HUES64 (cell line): ENCODE measurements at regions not wholly inside any gene's neighbourhood (a gene's known extent, or its start where the extent isn't known, plus 50 kb on each side); places are given as distances from the start of the nearest gene placed in this dataset.
"Not testable (repeated sequence)": the region's sequence is repeated elsewhere in the genome, so short reads cannot be mapped to it uniquely, and the experiment has no call there.

Experiments used
- H3K27ac ChIP-seq: 2 replicates; pipeline ENCODE4 v1.7.0; 2013; ENCODE audit warnings: low read depth, low read length, inconsistent platforms
- H3K27me3 ChIP-seq: 2 replicates; pipeline ENCODE4 v1.6.1; 2013; ENCODE audit warnings: mild to moderate bottlenecking, low read length; ENCODE audit not compliant: insufficient read depth
- H3K36me3 ChIP-seq: 2 replicates; pipeline ENCODE4 v1.6.1; 2013; ENCODE audit warnings: mild to moderate bottlenecking, low read length; ENCODE audit not compliant: insufficient read depth
- H3K4me1 ChIP-seq: 2 replicates; pipeline ENCODE4 v1.6.1; 2013; ENCODE audit warnings: mild to moderate bottlenecking, low read length, moderate library complexity; ENCODE audit not compliant: insufficient read depth
- H3K4me3 ChIP-seq: 2 replicates; pipeline ENCODE4 v1.5.1; 2013; ENCODE audit warnings: mild to moderate bottlenecking, low read length, moderate library complexity
- H3K9ac ChIP-seq: 2 replicates; pipeline ENCODE4 v1.6.1; 2013; ENCODE audit warnings: mild to moderate bottlenecking, low read depth, low read length
- H3K9me3 ChIP-seq: 2 replicates; pipeline ENCODE4 v1.6.1; 2013; ENCODE audit warnings: low read depth, low read length; ENCODE audit not compliant: insufficient read depth
- WGBS: fragments of 150-250, 120-280 bp; methylation state at CpG from one replicate; pipeline ENCODE4 v1.1.7; 2013; ENCODE audit warnings: missing lambda C conversion rate; 5-methylcytosine and 5-hydroxymethylcytosine counted together

- H3K9ac ChIP-seq, H3K9me3 ChIP-seq, H3K36me3 ChIP-seq, H3K27ac ChIP-seq, H3K27me3 ChIP-seq, H3K4me1 ChIP-seq, H3K4me3 ChIP-seq: not testable (repeated sequence)
- WGBS, result 94% methylated on average over 9 of the region's 14 CpGs
Measured at GRCh38 chr15:22587391-22587790, 128.7 kb downstream of the GOLGA6L22 start.

GRCh38 chr15:22598552-22598951 is 139.8 kb downstream of the GOLGA6L22 start:
- WGBS, result 92% methylated on average over 6 of the region's 14 CpGs
- not testable (repeated sequence) for H3K4me1 ChIP-seq, H3K4me3 ChIP-seq, H3K27me3 ChIP-seq, H3K36me3 ChIP-seq, H3K27ac ChIP-seq, H3K9ac ChIP-seq, H3K9me3 ChIP-seq

- H3K36me3 ChIP-seq, H3K4me1 ChIP-seq, H3K9ac ChIP-seq, H3K27ac ChIP-seq, H3K4me3 ChIP-seq, H3K27me3 ChIP-seq, H3K9me3 ChIP-seq: not testable (repeated sequence)
- WGBS, result 94% methylated on average over 28 of the region's 30 CpGs
Measured at GRCh38 chr15:22599526-22600320, 141.0 kb downstream of the GOLGA6L22 start.

GRCh38 chr15:22616976-22617375 is 158.3 kb downstream of the GOLGA6L22 start:
- not testable (repeated sequence) for H3K9ac ChIP-seq, H3K27ac ChIP-seq, H3K36me3 ChIP-seq, H3K27me3 ChIP-seq, H3K9me3 ChIP-seq, H3K4me1 ChIP-seq, H3K4me3 ChIP-seq
- WGBS, result 76% methylated on average over 6 of the region's 9 CpGs

- H3K4me1 ChIP-seq, H3K36me3 ChIP-seq, H3K9ac ChIP-seq, H3K27ac ChIP-seq, H3K27me3 ChIP-seq, H3K9me3 ChIP-seq, H3K4me3 ChIP-seq: not testable (repeated sequence)
- 84% methylated on average over 2 of the region's 3 CpGs for WGBS
Measured at GRCh38 chr15:22631789-22632188, 154.7 kb upstream of the NIPA1 start.

GRCh38 chr15:22639983-22640382 is 146.5 kb upstream of the NIPA1 start:
- not testable (repeated sequence) for H3K4me3 ChIP-seq, H3K9ac ChIP-seq, H3K27ac ChIP-seq, H3K9me3 ChIP-seq, H3K36me3 ChIP-seq, H3K27me3 ChIP-seq, H3K4me1 ChIP-seq
- WGBS, result 83% methylated on average over 1 of the region's 2 CpGs

- not testable (repeated sequence) for H3K9me3 ChIP-seq, H3K4me3 ChIP-seq, H3K4me1 ChIP-seq, H3K27ac ChIP-seq, H3K36me3 ChIP-seq, H3K9ac ChIP-seq, H3K27me3 ChIP-seq
- WGBS, result 74% methylated on average over 4 of the region's 4 CpGs
Measured at GRCh38 chr15:22649458-22649857, 137.0 kb upstream of the NIPA1 start.

GRCh38 chr15:22651179-22651578 is 135.3 kb upstream of the NIPA1 start:
- not testable (repeated sequence) for H3K27ac ChIP-seq, H3K4me3 ChIP-seq, H3K27me3 ChIP-seq, H3K9ac ChIP-seq, H3K9me3 ChIP-seq, H3K4me1 ChIP-seq, H3K36me3 ChIP-seq
- 94% methylated on average over 2 of the region's 2 CpGs for whole genome bisulfite sequencing

- peak overlapping the region; percentile 50 for H3K4me3 ChIP-seq
- 1% methylated on average over 100 of the region's 110 CpGs for WGBS
- not testable (repeated sequence) for H3K9ac ChIP-seq, H3K27ac ChIP-seq, H3K4me1 ChIP-seq, H3K36me3 ChIP-seq, H3K9me3 ChIP-seq
- H3K27me3 ChIP-seq, result peaks cover 36% of the 10 kb centered on the region
Measured at GRCh38 chr15:22664294-22665058, 122.0 kb upstream of the NIPA1 start.

GRCh38 chr15:22665059-22665702 is 121.3 kb upstream of the NIPA1 start:
- peak overlapping the region; percentile 50 for H3K4me3 ChIP-seq

GRCh38 chr15:22665711-22666110 is 120.7 kb upstream of the NIPA1 start:
- not testable (repeated sequence) for H3K27ac ChIP-seq, H3K4me1 ChIP-seq, H3K36me3 ChIP-seq, H3K4me3 ChIP-seq, H3K9me3 ChIP-seq, H3K9ac ChIP-seq
- peaks cover 36% of the 10 kb centered on the region for H3K27me3 ChIP-seq
- 100% methylated on average over 1 of the region's 2 CpGs for WGBS

More at GRCh38 chr15:22665059-22665702, 121.3 kb upstream of the NIPA1 start:
- H3K9me3 ChIP-seq, H3K36me3 ChIP-seq, H3K9ac ChIP-seq, H3K27ac ChIP-seq, H3K4me1 ChIP-seq: not testable (repeated sequence)
- H3K27me3 ChIP-seq, result peaks cover 36% of the 10 kb centered on the region
- 33% methylated on average over 5 of the region's 22 CpGs for WGBS
